ENCODE measurements at regions not wholly inside any gene's neighbourhood (a gene's known extent, or its start where the extent isn't known, plus 50 kb on each side); places are given as distances from the start of the nearest gene placed in this dataset.

DNA sequence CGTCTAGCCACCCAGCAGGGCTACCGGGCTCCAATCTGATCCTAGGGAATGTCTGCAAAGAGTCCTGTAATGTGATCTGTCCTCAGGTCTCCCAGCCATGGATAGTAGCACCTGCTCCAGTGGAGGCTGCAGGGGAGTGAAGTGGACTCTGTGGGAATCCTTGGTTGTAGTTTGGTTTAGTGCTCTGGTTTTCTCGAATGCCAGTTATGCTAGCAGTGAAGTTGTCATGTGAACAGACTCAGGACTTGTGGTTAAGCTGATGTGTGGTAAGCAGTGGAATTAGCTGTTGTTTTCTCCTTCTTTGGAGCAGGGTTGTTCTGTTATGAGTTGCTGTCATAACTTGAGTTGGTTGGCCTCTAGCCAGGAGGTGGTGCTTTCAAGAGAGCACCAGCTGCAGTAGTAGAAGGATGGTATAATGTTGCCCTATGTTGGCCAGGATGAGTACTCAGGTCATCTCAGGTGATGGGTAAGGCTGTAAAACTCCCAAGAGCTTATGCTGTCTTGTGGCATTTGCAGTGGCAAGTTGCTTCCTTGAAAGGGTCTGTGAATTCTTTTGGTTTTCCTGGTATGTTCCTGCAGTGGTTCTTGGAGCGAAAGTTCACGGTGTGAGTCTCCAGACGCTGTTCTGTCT lies 390.2 kb downstream of the UTRN start:
- TF ChIP-seq, protein P1, sequence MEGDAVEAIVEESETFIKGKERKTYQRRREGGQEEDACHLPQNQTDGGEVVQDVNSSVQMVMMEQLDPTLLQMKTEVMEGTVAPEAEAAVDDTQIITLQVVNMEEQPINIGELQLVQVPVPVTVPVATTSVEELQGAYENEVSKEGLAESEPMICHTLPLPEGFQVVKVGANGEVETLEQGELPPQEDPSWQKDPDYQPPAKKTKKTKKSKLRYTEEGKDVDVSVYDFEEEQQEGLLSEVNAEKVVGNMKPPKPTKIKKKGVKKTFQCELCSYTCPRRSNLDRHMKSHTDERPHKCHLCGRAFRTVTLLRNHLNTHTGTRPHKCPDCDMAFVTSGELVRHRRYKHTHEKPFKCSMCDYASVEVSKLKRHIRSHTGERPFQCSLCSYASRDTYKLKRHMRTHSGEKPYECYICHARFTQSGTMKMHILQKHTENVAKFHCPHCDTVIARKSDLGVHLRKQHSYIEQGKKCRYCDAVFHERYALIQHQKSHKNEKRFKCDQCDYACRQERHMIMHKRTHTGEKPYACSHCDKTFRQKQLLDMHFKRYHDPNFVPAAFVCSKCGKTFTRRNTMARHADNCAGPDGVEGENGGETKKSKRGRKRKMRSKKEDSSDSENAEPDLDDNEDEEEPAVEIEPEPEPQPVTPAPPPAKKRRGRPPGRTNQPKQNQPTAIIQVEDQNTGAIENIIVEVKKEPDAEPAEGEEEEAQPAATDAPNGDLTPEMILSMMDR (IDR thresholded peaks at IDR 0.05; ENCODE audit: low read length) = no peak
- no peak for TF ChIP-seq EZH2phosphoT487 (IDR thresholded peaks at IDR 0.05; ENCODE audit: low read length)
